GM12878 (cell line): ENCODE measurements at regions not wholly inside any gene's neighbourhood (a gene's known extent, or its start where the extent isn't known, plus 50 kb on each side); places are given as distances from the start of the nearest gene placed in this dataset.

Source experiments
- ATAC-seq: fragments of 200-7000 bp; cut with Tn5 transposase; 3 replicates; pipeline ENCODE4 v1.9.1; 2020; ENCODE audit warnings: mild to moderate bottlenecking, moderate library complexity
- BruUV-seq: library from RNA; stranded (reverse); fragments of 400-500 nt; replicated peaks from 2 replicates; lab custom pipeline; 2021; lab: Mats Ljungman, UMichigan
- CTCF ChIA-PET: fragments of 300-600 bp; sonication (Branson Sonifier 250); formaldehyde crosslinking; extraction: SDS; loops from one replicate; lab custom pipeline; 2021; ENCODE audit warnings: inconsistent platforms; lab: Yijun Ruan, JAX
- POLR2A ChIA-PET: fragments of 350-600 bp; formaldehyde crosslinking; extraction: SDS; loops from one replicate; lab custom pipeline; 2021; ENCODE audit warnings: inconsistent platforms; lab: Charles Lee
- RAD21 ChIA-PET: fragments of 300-600 bp; sonication (Branson Sonifier 250); formaldehyde crosslinking; loops from one replicate; lab custom pipeline; 2023; ENCODE audit warnings: antibody characterized with exemption; ENCODE audit not compliant: unreplicated experiment; lab: Charles Lee
- SMC1A ChIA-PET: fragments of 300-600 bp; sonication (Branson Sonifier 250); formaldehyde crosslinking; loops from one replicate; lab custom pipeline; 2023; ENCODE audit not compliant: unreplicated experiment, uncharacterized antibody; lab: Charles Lee
- DNase-seq: peaks from one replicate; pipeline ENCODE4 v3.0.0-alpha.2; 2011; ENCODE audit warnings: low read depth, low spot score
- FAIRE-seq: peaks from 3 replicates; lab custom pipeline; 2011; peaks lifted over from hg19 to GRCh38; lab: Jason Lieb, UNC
- H2AFZ ChIP-seq: 2 replicates; pipeline ENCODE4 v1.6.0; 2011; ENCODE audit warnings: low read depth, low read length, control low read depth; ENCODE audit not compliant: control insufficient read depth
- H3K27ac ChIP-seq: 2 replicates; pipeline ENCODE4 v1.5.1; 2011; ENCODE audit warnings: control low read depth; ENCODE audit not compliant: control insufficient read depth, insufficient read depth
- H3K27me3 ChIP-seq, 2 experiments: replicated peaks in 1 of 2; 2 replicates each; pipeline versions ENCODE4 v1.6.0 to v1.6.1; 2011; ENCODE audit warnings: low read length in 1 of 2; ENCODE audit not compliant: control insufficient read depth in 2 of 2, insufficient read depth in 2 of 2
- H3K36me3 ChIP-seq, 2 experiments: 2 replicates each; pipeline ENCODE4 v1.5.1; 2011; ENCODE audit warnings: low read length in 1 of 2; ENCODE audit not compliant: control insufficient read depth in 2 of 2, insufficient read depth in 2 of 2
- H3K4me1 ChIP-seq: 2 replicates; pipeline ENCODE4 v1.6.1; 2011; ENCODE audit warnings: mild to moderate bottlenecking, low read length, moderate library complexity, mixed read lengths; ENCODE audit not compliant: control insufficient read depth, insufficient read depth
- H3K4me2 ChIP-seq: 2 replicates; pipeline ENCODE4 v1.6.0; 2011; ENCODE audit warnings: control low read depth; ENCODE audit not compliant: control insufficient read depth, insufficient read depth
- H3K4me3 ChIP-seq: fragments of 200-600 bp; sonication (generic); 2 replicates; pipeline ENCODE4 v1.5.1; 2016
- H3K79me2 ChIP-seq: 2 replicates; pipeline ENCODE4 v1.6.0; 2011; ENCODE audit warnings: low read length; ENCODE audit not compliant: control insufficient read depth, insufficient read depth
- H3K9ac ChIP-seq: 2 replicates; pipeline ENCODE4 v1.8.0; 2011; ENCODE audit warnings: low read length, control low read depth, mixed read lengths; ENCODE audit not compliant: control insufficient read depth, insufficient read depth
- H3K9me3 ChIP-seq: replicated peaks from 3 replicates; pipeline ENCODE4 v1.5.1; 2011; ENCODE audit warnings: mild to moderate bottlenecking, low read length; ENCODE audit not compliant: control insufficient read depth, insufficient read depth
- H4K20me1 ChIP-seq: 2 replicates; pipeline ENCODE4 v1.6.0; 2011; ENCODE audit not compliant: control insufficient read depth, insufficient read depth
- CHD4 ChIP-seq: fragments of 200-600 bp; sonication (generic); IDR thresholded peaks from 2 replicates; pipeline ENCODE4 v1.6.1; 2016; ENCODE audit warnings: mild to moderate bottlenecking
- GABPA ChIP-seq: IDR thresholded peaks from 2 replicates; pipeline ENCODE4 v1.6.1; 2014; ENCODE audit warnings: antibody characterized with exemption, low read depth, mild to moderate bottlenecking, inconsistent platforms
- KAT2A ChIP-seq: conservative IDR thresholded peaks from 2 replicates; pipeline ENCODE4 v1.6.1; 2011; ENCODE audit warnings: low read depth, low read length; ENCODE audit not compliant: control insufficient read depth
- MEF2B ChIP-seq: fragments of 450-650 bp; IDR thresholded peaks from 2 replicates; pipeline ENCODE4 v1.6.1; 2018; ENCODE audit warnings: mild to moderate bottlenecking, moderate library complexity; ENCODE audit not compliant: partially characterized antibody, poor library complexity, severe bottlenecking
- NFIC ChIP-seq: IDR thresholded peaks from 2 replicates; pipeline ENCODE4 v1.6.1; 2012; ENCODE audit warnings: low read depth, mild to moderate bottlenecking, inconsistent platforms, low read length, moderate library complexity
- SIX5 ChIP-seq: IDR thresholded peaks from 2 replicates; pipeline ENCODE4 v1.6.1; 2011; ENCODE audit warnings: mild to moderate bottlenecking, low read depth, low read length, moderate library complexity; ENCODE audit not compliant: severe bottlenecking
- SMAD5 ChIP-seq: IDR thresholded peaks from 2 replicates; pipeline ENCODE4 v1.6.1; 2016; ENCODE audit warnings: antibody characterized with exemption, low read depth
- TCF3 ChIP-seq: IDR thresholded peaks from 2 replicates; pipeline ENCODE4 v1.6.1; 2012; ENCODE audit warnings: low read depth, mild to moderate bottlenecking, low read length, borderline replicate concordance; ENCODE audit not compliant: insufficient read depth
- WRNIP1 ChIP-seq: IDR thresholded peaks from 2 replicates; pipeline ENCODE4 v1.6.1; 2011; ENCODE audit warnings: low read depth, low read length, improper control_type of control experiment, borderline replicate concordance
- WGBS: methylation state at CpG from one replicate; pipeline ENCODE4 v1.1.6; 2016; ENCODE audit warnings: low lambda C conversion rate; ENCODE audit not compliant: insufficient replicate concordance, insufficient coverage; ENCODE audit errors: missing lambda C conversion rate; 5-methylcytosine and 5-hydroxymethylcytosine counted together
- in situ Hi-C: fragments of 300-500 bp; cut with MboI; formaldehyde crosslinking; loops from 9 replicates; pipeline ENCODE4 v1.14.3; 2018; ENCODE audit warnings: mixed read lengths
- intact Hi-C: fragments of 100-400 bp; cut with micrococcal nuclease; formaldehyde crosslinking; loops from one replicate; pipeline ENCODE4 v1.14.2; 2022; ENCODE audit not compliant: unreplicated experiment
- TF ChIP-seq, protein P1 (sequence below): fragments of 450-650 bp; IDR thresholded peaks from 2 replicates; pipeline ENCODE4 v1.6.1; 2016; ENCODE audit warnings: mild to moderate bottlenecking, moderate library complexity, borderline replicate concordance
- TF ChIP-seq, protein P2 (sequence below): fragments of 150-350 bp; IDR thresholded peaks from 2 replicates; pipeline ENCODE4 v1.6.1; 2016; ENCODE audit warnings: low read depth, low read length
- TF ChIP-seq, protein P3 (sequence below): fragments of 450-650 bp; formaldehyde crosslinking; IDR thresholded peaks from 2 replicates; pipeline ENCODE4 v1.4.0; 2022; ENCODE audit warnings: mild to moderate bottlenecking, moderate library complexity

DNA sequence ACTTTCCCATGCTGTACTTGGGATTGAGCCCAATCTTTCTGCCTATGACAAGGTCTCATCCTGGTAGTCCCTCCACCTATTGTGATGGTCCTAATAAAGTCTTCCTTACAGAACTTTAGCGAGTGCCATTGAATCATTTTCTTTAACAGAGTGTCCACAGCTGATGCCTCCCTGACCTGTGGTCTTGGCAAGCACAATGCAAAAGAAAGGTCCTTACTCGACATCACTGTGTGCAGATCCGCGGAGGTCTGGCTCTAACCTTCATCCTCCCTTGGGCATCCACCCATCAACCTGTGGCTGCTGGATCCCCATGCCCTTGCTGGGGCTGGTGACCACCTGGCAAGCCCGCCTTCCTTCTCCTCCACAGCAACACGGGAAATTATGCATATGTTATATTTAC, 1203.9 kb downstream of the TBC1D22A start:
- no peak for ATAC-seq
- POLR2A ChIA-PET = no interaction called here
- H3K79me2 ChIP-seq = no peaks in the 10 kb centered on the region
- no peak for TF ChIP-seq SIX5
- TF ChIP-seq WRNIP1 = no peak
- TF ChIP-seq SMAD5 = no peak
- TF ChIP-seq, protein P1, sequence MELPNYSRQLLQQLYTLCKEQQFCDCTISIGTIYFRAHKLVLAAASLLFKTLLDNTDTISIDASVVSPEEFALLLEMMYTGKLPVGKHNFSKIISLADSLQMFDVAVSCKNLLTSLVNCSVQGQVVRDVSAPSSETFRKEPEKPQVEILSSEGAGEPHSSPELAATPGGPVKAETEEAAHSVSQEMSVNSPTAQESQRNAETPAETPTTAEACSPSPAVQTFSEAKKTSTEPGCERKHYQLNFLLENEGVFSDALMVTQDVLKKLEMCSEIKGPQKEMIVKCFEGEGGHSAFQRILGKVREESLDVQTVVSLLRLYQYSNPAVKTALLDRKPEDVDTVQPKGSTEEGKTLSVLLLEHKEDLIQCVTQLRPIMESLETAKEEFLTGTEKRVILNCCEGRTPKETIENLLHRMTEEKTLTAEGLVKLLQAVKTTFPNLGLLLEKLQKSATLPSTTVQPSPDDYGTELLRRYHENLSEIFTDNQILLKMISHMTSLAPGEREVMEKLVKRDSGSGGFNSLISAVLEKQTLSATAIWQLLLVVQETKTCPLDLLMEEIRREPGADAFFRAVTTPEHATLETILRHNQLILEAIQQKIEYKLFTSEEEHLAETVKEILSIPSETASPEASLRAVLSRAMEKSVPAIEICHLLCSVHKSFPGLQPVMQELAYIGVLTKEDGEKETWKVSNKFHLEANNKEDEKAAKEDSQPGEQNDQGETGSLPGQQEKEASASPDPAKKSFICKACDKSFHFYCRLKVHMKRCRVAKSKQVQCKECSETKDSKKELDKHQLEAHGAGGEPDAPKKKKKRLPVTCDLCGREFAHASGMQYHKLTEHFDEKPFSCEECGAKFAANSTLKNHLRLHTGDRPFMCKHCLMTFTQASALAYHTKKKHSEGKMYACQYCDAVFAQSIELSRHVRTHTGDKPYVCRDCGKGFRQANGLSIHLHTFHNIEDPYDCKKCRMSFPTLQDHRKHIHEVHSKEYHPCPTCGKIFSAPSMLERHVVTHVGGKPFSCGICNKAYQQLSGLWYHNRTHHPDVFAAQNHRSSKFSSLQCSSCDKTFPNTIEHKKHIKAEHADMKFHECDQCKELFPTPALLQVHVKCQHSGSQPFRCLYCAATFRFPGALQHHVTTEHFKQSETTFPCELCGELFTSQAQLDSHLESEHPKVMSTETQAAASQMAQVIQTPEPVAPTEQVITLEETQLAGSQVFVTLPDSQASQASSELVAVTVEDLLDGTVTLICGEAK = no peak
- no peak for TF ChIP-seq CHD4
- TF ChIP-seq, protein P2, sequence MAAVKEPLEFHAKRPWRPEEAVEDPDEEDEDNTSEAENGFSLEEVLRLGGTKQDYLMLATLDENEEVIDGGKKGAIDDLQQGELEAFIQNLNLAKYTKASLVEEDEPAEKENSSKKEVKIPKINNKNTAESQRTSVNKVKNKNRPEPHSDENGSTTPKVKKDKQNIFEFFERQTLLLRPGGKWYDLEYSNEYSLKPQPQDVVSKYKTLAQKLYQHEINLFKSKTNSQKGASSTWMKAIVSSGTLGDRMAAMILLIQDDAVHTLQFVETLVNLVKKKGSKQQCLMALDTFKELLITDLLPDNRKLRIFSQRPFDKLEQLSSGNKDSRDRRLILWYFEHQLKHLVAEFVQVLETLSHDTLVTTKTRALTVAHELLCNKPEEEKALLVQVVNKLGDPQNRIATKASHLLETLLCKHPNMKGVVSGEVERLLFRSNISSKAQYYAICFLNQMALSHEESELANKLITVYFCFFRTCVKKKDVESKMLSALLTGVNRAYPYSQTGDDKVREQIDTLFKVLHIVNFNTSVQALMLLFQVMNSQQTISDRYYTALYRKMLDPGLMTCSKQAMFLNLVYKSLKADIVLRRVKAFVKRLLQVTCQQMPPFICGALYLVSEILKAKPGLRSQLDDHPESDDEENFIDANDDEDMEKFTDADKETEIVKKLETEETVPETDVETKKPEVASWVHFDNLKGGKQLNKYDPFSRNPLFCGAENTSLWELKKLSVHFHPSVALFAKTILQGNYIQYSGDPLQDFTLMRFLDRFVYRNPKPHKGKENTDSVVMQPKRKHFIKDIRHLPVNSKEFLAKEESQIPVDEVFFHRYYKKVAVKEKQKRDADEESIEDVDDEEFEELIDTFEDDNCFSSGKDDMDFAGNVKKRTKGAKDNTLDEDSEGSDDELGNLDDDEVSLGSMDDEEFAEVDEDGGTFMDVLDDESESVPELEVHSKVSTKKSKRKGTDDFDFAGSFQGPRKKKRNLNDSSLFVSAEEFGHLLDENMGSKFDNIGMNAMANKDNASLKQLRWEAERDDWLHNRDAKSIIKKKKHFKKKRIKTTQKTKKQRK = no peak
- no peak for TF ChIP-seq TCF3
- TF ChIP-seq KAT2A = no peak
- no peak for TF ChIP-seq MEF2B
- no peak for TF ChIP-seq NFIC
- no peak for TF ChIP-seq GABPA
- TF ChIP-seq, protein P3, sequence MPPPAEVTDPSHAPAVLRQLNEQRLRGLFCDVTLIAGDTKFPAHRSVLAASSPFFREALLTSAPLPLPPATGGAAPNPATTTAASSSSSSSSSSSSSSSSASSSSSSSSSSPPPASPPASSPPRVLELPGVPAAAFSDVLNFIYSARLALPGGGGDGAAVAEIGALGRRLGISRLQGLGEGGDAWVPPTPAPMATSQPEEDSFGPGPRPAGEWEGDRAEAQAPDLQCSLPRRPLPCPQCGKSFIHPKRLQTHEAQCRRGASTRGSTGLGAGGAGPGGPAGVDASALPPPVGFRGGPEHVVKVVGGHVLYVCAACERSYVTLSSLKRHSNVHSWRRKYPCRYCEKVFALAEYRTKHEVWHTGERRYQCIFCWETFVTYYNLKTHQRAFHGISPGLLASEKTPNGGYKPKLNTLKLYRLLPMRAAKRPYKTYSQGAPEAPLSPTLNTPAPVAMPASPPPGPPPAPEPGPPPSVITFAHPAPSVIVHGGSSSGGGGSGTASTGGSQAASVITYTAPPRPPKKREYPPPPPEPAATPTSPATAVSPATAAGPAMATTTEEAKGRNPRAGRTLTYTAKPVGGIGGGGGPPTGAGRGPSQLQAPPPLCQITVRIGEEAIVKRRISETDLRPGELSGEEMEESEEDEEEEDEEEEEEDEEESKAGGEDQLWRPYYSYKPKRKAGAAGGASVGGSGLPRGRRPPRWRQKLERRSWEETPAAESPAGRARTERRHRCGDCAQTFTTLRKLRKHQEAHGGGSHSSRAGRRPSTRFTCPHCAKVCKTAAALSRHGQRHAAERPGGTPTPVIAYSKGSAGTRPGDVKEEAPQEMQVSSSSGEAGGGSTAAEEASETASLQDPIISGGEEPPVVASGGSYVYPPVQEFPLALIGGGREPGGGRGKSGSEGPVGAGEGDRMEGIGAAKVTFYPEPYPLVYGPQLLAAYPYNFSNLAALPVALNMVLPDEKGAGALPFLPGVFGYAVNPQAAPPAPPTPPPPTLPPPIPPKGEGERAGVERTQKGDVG (CRISPR knock-in tag) = no peak

More for the DNA sequence above, 1203.9 kb downstream of the TBC1D22A start:
- no peaks in the 10 kb centered on the region for H3K9me3 ChIP-seq
- intact Hi-C loops = no loop called here
- SMC1A ChIA-PET = no interaction called here
- RAD21 ChIA-PET = no interaction called here
- H3K4me2 ChIP-seq = no peak overlapping the region
- H3K36me3 ChIP-seq = no peaks in the 10 kb centered on the region
- 49% methylated on average over 6 of the region's 6 CpGs for WGBS
- no peak overlapping the region for H2AFZ ChIP-seq
- H3K4me1 ChIP-seq = no peaks in the 10 kb centered on the region
- no peak overlapping the region for H3K9ac ChIP-seq
- no peak for DNase-seq
- no peaks in the 10 kb centered on the region for H4K20me1 ChIP-seq
- H3K4me3 ChIP-seq = no peak overlapping the region
- H3K27ac ChIP-seq = no peak overlapping the region
- no peak for FAIRE-seq
- H3K27me3 ChIP-seq = no peaks in the 10 kb centered on the region
- in situ Hi-C loops = no loop called here
- CTCF ChIA-PET = no interaction called here
- BruUV-seq = no TSS peak
